Right cardiac atrium (tissue), 5 donors: ENCODE measurements at regions not wholly inside any gene's neighbourhood (a gene's known extent, or its start where the extent isn't known, plus 50 kb on each side); places are given as distances from the start of the nearest gene placed in this dataset.

ENCODE experiments used
- ATAC-seq, 2 donors: fragments of 200-7000 bp; cut with Tn5 transposase; one replicate each; pipeline versions ENCODE4 v1.8.0 to v1.9.1; 2020; ENCODE audit warnings: moderate library complexity in 2 of 2, mild to moderate bottlenecking in 1 of 2
- DNase-seq, 3 donors: peaks; one replicate each; pipeline ENCODE4 v3.0.0-alpha.2; 2020
- H3K27ac ChIP-seq: one replicate; pipeline ENCODE4 v1.5.1; 2013; ENCODE audit warnings: mild to moderate bottlenecking, low read length, control low read depth, moderate library complexity
- H3K27me3 ChIP-seq: one replicate; pipeline ENCODE4 v1.6.1; 2013; ENCODE audit not compliant: control insufficient read depth, insufficient read depth
- H3K4me1 ChIP-seq: one replicate; pipeline ENCODE4 v1.6.1; 2013; ENCODE audit warnings: low read length; ENCODE audit not compliant: control insufficient read depth, insufficient read depth
- H3K4me3 ChIP-seq: one replicate; pipeline ENCODE4 v1.5.1; 2013; ENCODE audit warnings: low read length, control low read depth
- H3K9me3 ChIP-seq: one replicate; pipeline ENCODE4 v1.6.1; 2013; ENCODE audit warnings: low read length; ENCODE audit not compliant: control insufficient read depth
- WGBS: extraction: QIAGEN DNeasy Blood & Tissue Kit; methylation state at CpG from one replicate; pipeline ENCODE4 v1.1.7; 2013; 5-methylcytosine and 5-hydroxymethylcytosine counted together
- intact Hi-C, 4 donors: fragments of 100-400 bp; cut with DNase I; formaldehyde crosslinking; loops; one replicate each; pipeline versions ENCODE4 v1.11.0 to v1.14.0; 2022 to 2023
- donor health status: healthy with polysubstance abuse.
- donor health status: DM: no; HTN: yes; CAD: no.
- donor health status: DM: no; HTN: no; CAD: no.
- donor health status: DM: no; HTN: yes; CAD: no; lungs with severe emphysema.
- donor health status: DM: yes; HTN: yes; CAD: no.

DNA sequence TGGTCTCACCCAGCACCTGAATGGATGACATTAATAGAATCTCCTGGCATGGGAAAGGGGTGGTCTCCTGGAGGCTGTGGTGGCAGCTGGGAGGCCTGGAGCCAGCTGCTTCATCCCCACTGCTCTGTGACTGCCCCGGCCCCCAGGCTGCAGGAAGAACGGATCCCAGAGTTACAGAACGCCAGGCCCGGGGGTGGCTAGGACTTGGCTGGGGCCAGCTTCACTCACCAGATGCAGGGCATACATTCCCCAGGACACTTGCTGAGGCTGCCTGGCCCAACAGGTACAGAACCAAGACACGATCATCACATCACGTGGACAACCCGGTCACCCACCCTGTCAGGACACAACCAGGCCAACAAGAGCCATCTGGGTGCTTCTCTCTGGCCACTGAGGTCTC lies 178.6 kb upstream of the SALL3 start:
- no peak overlapping the region for H3K27ac ChIP-seq
- H3K4me3 ChIP-seq = no peak overlapping the region
- no peaks in the 10 kb centered on the region for H3K4me1 ChIP-seq
- DNase-seq (peak in 1 of 3 donors; percentile 25), ATAC-seq (no peak)
- no peaks in the 10 kb centered on the region for H3K9me3 ChIP-seq
- H3K27me3 ChIP-seq = no peaks in the 10 kb centered on the region
- WGBS = 82% methylated on average over 7 of the region's 7 CpGs
- intact Hi-C loops = no loop called here

DNA sequence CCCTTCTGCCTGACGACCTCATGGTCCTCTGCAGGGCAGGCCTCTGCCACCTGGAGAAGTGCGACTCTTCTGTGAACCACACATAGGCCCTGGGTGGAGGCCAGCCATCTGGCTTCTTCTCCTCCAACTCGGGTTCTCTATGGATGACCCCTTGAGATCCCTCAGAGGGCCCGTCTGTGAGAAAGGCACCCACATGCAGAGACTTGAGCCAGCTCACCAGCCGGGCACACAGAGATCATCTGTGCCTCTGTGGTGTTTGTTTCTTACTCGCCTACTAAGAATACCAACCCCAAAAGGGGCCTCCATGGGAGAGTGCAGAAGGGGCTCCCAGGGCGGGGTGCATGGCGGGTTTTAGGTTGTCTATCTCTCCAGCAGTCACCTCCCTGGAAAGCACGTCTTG lies 176.5 kb upstream of the SALL3 start:
- Histone ChIP-seq H3K4me3 (no peak overlapping the region), H3K27me3 (no peaks in the 10 kb centered on the region), H3K4me1 (no peaks in the 10 kb centered on the region), H3K9me3 (no peaks in the 10 kb centered on the region), H3K27ac (no peak overlapping the region)
- 87% methylated on average over 9 of the region's 9 CpGs for WGBS
- intact Hi-C loops = no loop called here
- no peak for ATAC-seq
- peak in 1 of 3 donors; percentile 18 for DNase-seq

- ATAC-seq = no peak
- DNase-seq = peak in 1 of 3 donors; percentile 36
- intact Hi-C loops = no loop called here
- Histone ChIP-seq H3K4me3 (no peak overlapping the region), H3K9me3 (no peaks in the 10 kb centered on the region), H3K27me3 (no peaks in the 10 kb centered on the region), H3K27ac (no peak overlapping the region), H3K4me1 (no peaks in the 10 kb centered on the region)
- WGBS = 89% methylated on average over 26 of the region's 26 CpGs
These were observed 175.2 kb upstream of the SALL3 start for GRCh38 chr18:78804206-78805030.

- no peaks in the 10 kb centered on the region for H3K4me1 ChIP-seq
- H3K27ac ChIP-seq = no peak overlapping the region
- ATAC-seq (no peak), DNase-seq (peak in 1 of 3 donors; percentile 16)
- H3K9me3 ChIP-seq = no peaks in the 10 kb centered on the region
- no peaks in the 10 kb centered on the region for H3K27me3 ChIP-seq
- WGBS = 68% methylated on average over 8 of the region's 8 CpGs
- intact Hi-C loops = no loop called here
- no peak overlapping the region for H3K4me3 ChIP-seq
These were observed 173.8 kb upstream of the SALL3 start for GRCh38 chr18:78805840-78806239.

GRCh38 chr18:78807668-78808067 lies 171.9 kb upstream of the SALL3 start:
- intact Hi-C loops = no loop called here
- H3K27me3 ChIP-seq = no peaks in the 10 kb centered on the region
- ATAC-seq = no peak
- peak in 1 of 3 donors; percentile 7 for DNase-seq
- WGBS = 84% methylated on average over 5 of the region's 5 CpGs
- no peaks in the 10 kb centered on the region for H3K4me1 ChIP-seq
- H3K4me3 ChIP-seq = no peak overlapping the region
- no peaks in the 10 kb centered on the region for H3K9me3 ChIP-seq
- H3K27ac ChIP-seq = no peak overlapping the region

GRCh38 chr18:78809845-78810244 lies 169.8 kb upstream of the SALL3 start:
- no peaks in the 10 kb centered on the region for H3K9me3 ChIP-seq
- H3K27me3 ChIP-seq = no peaks in the 10 kb centered on the region
- DNase-seq (no peak), ATAC-seq (no peak)
- H3K4me1 ChIP-seq = no peaks in the 10 kb centered on the region
- WGBS = 96% methylated on average over 13 of the region's 13 CpGs
- H3K4me3 ChIP-seq = no peak overlapping the region
- intact Hi-C loops = no loop called here
- no peak overlapping the region for H3K27ac ChIP-seq

DNA sequence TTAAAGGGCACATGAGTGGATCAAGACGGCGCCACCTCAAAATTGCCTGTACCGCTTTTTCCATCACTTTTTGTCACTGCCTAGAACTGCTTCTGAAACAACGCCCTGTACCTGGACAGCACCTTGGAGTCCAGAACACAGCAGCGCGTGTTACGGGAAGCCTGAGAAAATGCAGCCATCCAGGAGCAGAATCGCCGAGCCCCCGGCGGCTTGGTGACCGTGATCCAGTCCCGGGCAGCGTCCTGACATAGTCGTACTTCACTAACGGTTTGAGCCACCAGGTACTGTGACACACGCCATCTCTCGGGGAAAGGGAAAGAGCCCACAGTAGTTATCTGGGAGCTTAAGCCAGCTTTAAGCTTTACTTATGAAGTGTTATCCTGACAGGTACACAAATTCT lies 168.9 kb upstream of the SALL3 start:
- WGBS = 94% methylated on average over 18 of the region's 18 CpGs

GRCh38 chr18:78812067-78812466 lies 167.6 kb upstream of the SALL3 start:
- no peaks in the 10 kb centered on the region for H3K4me1 ChIP-seq
- H3K27me3 ChIP-seq = no peaks in the 10 kb centered on the region
- WGBS = 82% methylated on average over 9 of the region's 9 CpGs
- intact Hi-C loops = no loop called here
- DNase-seq = no peak
- H3K27ac ChIP-seq = no peak overlapping the region
- no peaks in the 10 kb centered on the region for H3K9me3 ChIP-seq
- ATAC-seq = peak in 1 of 2 donors; percentile 35
- H3K4me3 ChIP-seq = no peak overlapping the region

More for the DNA sequence above, 168.9 kb upstream of the SALL3 start:
- no peak overlapping the region for H3K4me3 ChIP-seq
- no peak for DNase-seq
- H3K27me3 ChIP-seq = no peaks in the 10 kb centered on the region
- intact Hi-C loops = no loop called here
- ATAC-seq = no peak
- H3K4me1 ChIP-seq = no peaks in the 10 kb centered on the region
- H3K9me3 ChIP-seq = no peaks in the 10 kb centered on the region
- H3K27ac ChIP-seq = no peak overlapping the region

- WGBS = 70% methylated on average over 18 of the region's 18 CpGs
- Histone ChIP-seq H3K4me1 (no peaks in the 10 kb centered on the region), H3K4me3 (no peak overlapping the region), H3K27ac (no peak overlapping the region), H3K27me3 (no peaks in the 10 kb centered on the region), H3K9me3 (no peaks in the 10 kb centered on the region)
- no peak for DNase-seq
- ATAC-seq = peak in 1 of 2 donors; percentile 30
- intact Hi-C loops = no loop called here
These were observed 166.5 kb upstream of the SALL3 start for GRCh38 chr18:78813156-78813555.

GRCh38 chr18:78813936-78814710 lies 165.5 kb upstream of the SALL3 start:
- Histone ChIP-seq H3K27ac (no peak overlapping the region), H3K27me3 (no peaks in the 10 kb centered on the region), H3K4me1 (no peaks in the 10 kb centered on the region), H3K4me3 (no peak overlapping the region), H3K9me3 (no peaks in the 10 kb centered on the region)
- no peak for ATAC-seq
- intact Hi-C loops = no loop called here
- DNase-seq = no peak
- WGBS = 45% methylated on average over 24 of the region's 24 CpGs

- no peak overlapping the region for H3K4me3 ChIP-seq
- DNase-seq = no peak
- H3K27me3 ChIP-seq = no peaks in the 10 kb centered on the region
- peak in 1 of 2 donors; percentile 51 for ATAC-seq
- intact Hi-C loops = no loop called here
- H3K4me1 ChIP-seq = no peaks in the 10 kb centered on the region
- H3K9me3 ChIP-seq = no peaks in the 10 kb centered on the region
- no peak overlapping the region for H3K27ac ChIP-seq
- 49% methylated on average over 14 of the region's 14 CpGs for WGBS
These were observed 164.9 kb upstream of the SALL3 start for GRCh38 chr18:78814766-78815165.
